K562 (cell line): ENCODE measurements at regions not wholly inside any gene's neighbourhood (a gene's known extent, or its start where the extent isn't known, plus 50 kb on each side); places are given as distances from the start of the nearest gene placed in this dataset.

Experiments used
- ATAC-seq: fragments of 200-7000 bp; cut with Tn5 transposase; 3 replicates; pipeline ENCODE4 v1.9.1; 2020; ENCODE audit warnings: moderate library complexity
- BruUV-seq: library from RNA; stranded (reverse); fragments of 400-500 nt; replicated peaks from 2 replicates; lab custom pipeline; 2021; lab: Mats Ljungman, UMichigan
- CTCF ChIA-PET: fragments of 300-600 bp; formaldehyde crosslinking; extraction: SDS; loops from one replicate; lab custom pipeline; 2021; ENCODE audit warnings: low intra/inter-chr PET ratio; lab: Yijun Ruan, JAX
- POLR2A ChIA-PET: fragments of 300-600, 350-650 bp; sonication (Branson Sonifier 250); formaldehyde crosslinking; extraction: SDS; loops from one replicate; lab custom pipeline; 2021; ENCODE audit warnings: antibody characterized with exemption, inconsistent platforms; lab: Yijun Ruan, JAX
- DNase-seq, 4 experiments: peaks; one replicate each; pipeline versions ENCODE4 v3.0.0 to v3.0.0-alpha.2; 2011 to 2018; ENCODE audit warnings: low spot score in 3 of 4, mixed read lengths in 3 of 4; ENCODE audit errors: extremely low read depth in 1 of 4
- FAIRE-seq: peaks from 2 replicates; lab custom pipeline; 2011; peaks lifted over from hg19 to GRCh38; lab: Jason Lieb, UNC
- H2AFZ ChIP-seq: 2 replicates; pipeline ENCODE4 v1.6.0; 2011; ENCODE audit warnings: low read depth, low read length, control low read depth, inconsistent platforms
- H3K27ac ChIP-seq: fragments of 200-600 bp; 3 replicates; pipeline ENCODE4 v1.8.0; 2011; ENCODE audit warnings: low read depth, mild to moderate bottlenecking, control low read depth, inconsistent platforms, low read length, moderate library complexity, mixed read lengths; ENCODE audit errors: extremely low read depth
- H3K27me3 ChIP-seq, 2 experiments: fragments of 300-600 bp in 1 of 2; 2 replicates in 1 of 2; 3 replicates in 1 of 2; pipeline versions ENCODE4 v1.6.0 to v1.8.0; 2011; ENCODE audit warnings: inconsistent platforms in 2 of 2, low read length in 2 of 2, mild to moderate bottlenecking in 1 of 2, mixed read lengths in 1 of 2, moderate library complexity in 1 of 2; ENCODE audit not compliant: control insufficient read depth in 2 of 2, insufficient read depth in 2 of 2
- H3K36me3 ChIP-seq: fragments of 300-600 bp; 3 replicates; pipeline ENCODE4 v1.8.0; 2011; ENCODE audit warnings: mild to moderate bottlenecking, low read length, inconsistent platforms; ENCODE audit not compliant: control insufficient read depth, insufficient read depth
- H3K4me1 ChIP-seq, 2 experiments: fragments of 200-600 bp in 1 of 2; replicated peaks in 1 of 2; 2 replicates in 1 of 2; 3 replicates in 1 of 2; pipeline versions ENCODE4 v1.5.1 to v1.8.0; 2011; ENCODE audit warnings: inconsistent platforms in 2 of 2, low read length in 2 of 2, mild to moderate bottlenecking in 1 of 2, mixed read lengths in 1 of 2, moderate library complexity in 1 of 2; ENCODE audit not compliant: control insufficient read depth in 2 of 2, insufficient read depth in 2 of 2
- H3K4me2 ChIP-seq: 2 replicates; pipeline ENCODE4 v1.6.1; 2011; ENCODE audit warnings: low read length, control low read depth, inconsistent platforms, mixed read lengths; ENCODE audit not compliant: insufficient read depth
- H3K4me3 ChIP-seq: fragments of 200-600 bp; sonication (generic), shearing (Covaris generic); 2 replicates; pipeline ENCODE4 v1.5.1; 2016; ENCODE audit warnings: control low read depth, inconsistent platforms
- H3K79me2 ChIP-seq: fragments of 200-600 bp; 3 replicates; pipeline ENCODE4 v1.8.0; 2011; ENCODE audit warnings: low read length, inconsistent platforms; ENCODE audit not compliant: control insufficient read depth, insufficient read depth
- H3K9ac ChIP-seq, 2 experiments: 2 replicates each; pipeline versions ENCODE4 v1.6.0 to v1.6.1; 2011; ENCODE audit warnings: low read depth in 2 of 2, low read length in 2 of 2, control low read depth in 1 of 2, inconsistent platforms in 1 of 2, mild to moderate bottlenecking in 1 of 2, mixed read lengths in 1 of 2; ENCODE audit not compliant: insufficient read depth in 1 of 2
- H3K9me1 ChIP-seq: one replicate; pipeline ENCODE4 v1.6.0; 2011; ENCODE audit warnings: inconsistent platforms, mild to moderate bottlenecking, low read length, moderate library complexity; ENCODE audit not compliant: control insufficient read depth, insufficient read depth
- H3K9me3 ChIP-seq: replicated peaks from 2 replicates; pipeline ENCODE4 v1.5.1; 2011; ENCODE audit warnings: low read depth, low read length, inconsistent platforms; ENCODE audit not compliant: control insufficient read depth, insufficient read depth
- H4K20me1 ChIP-seq: replicated peaks from 2 replicates; pipeline ENCODE4 v1.6.1; 2011; ENCODE audit warnings: low read length, inconsistent platforms, mixed read lengths; ENCODE audit not compliant: control insufficient read depth, insufficient read depth
- CBFA2T3 ChIP-seq: fragments of 450-650 bp; IDR thresholded peaks from 2 replicates; pipeline ENCODE4 v1.6.1; 2017
- CC2D1A ChIP-seq: fragments of 450-650 bp; IDR thresholded peaks from 2 replicates; pipeline ENCODE4 v1.6.1; 2017; ENCODE audit warnings: mild to moderate bottlenecking
- FOS ChIP-seq: IDR thresholded peaks from 3 replicates; pipeline ENCODE4 v1.6.1; 2011; ENCODE audit not compliant: insufficient read length; ENCODE audit errors: extremely low read depth
- FOXM1 ChIP-seq, 2 experiments: fragments of 450-650 bp in 1 of 2; sonication (generic) in 1 of 2; formaldehyde crosslinking in 1 of 2; IDR thresholded peaks; 2 replicates each; pipeline versions ENCODE4 v1.6.1 to v1.9.0; 2017 to 2022; ENCODE audit warnings: low read depth in 2 of 2, mild to moderate bottlenecking in 2 of 2, missing genetic modification reagents in 1 of 2, moderate library complexity in 1 of 2
- SIX5 ChIP-seq, 2 experiments: IDR thresholded peaks; 2 replicates each; pipeline ENCODE4 v1.6.1; 2011; ENCODE audit warnings: low read length in 2 of 2, borderline replicate concordance in 1 of 2, low read depth in 1 of 2, mild to moderate bottlenecking in 1 of 2, moderate library complexity in 1 of 2; ENCODE audit not compliant: insufficient read depth in 1 of 2
- TRIM24 ChIP-seq, 2 experiments: fragments of 450-650 bp; IDR thresholded peaks; 2 replicates each; pipeline ENCODE4 v1.6.1; 2016
- ZEB2 ChIP-seq: fragments of 450-650 bp; IDR thresholded peaks from 2 replicates; pipeline ENCODE4 v1.6.1; 2016
- ZHX1 ChIP-seq: fragments of 150-350 bp; conservative IDR thresholded peaks from 2 replicates; pipeline ENCODE4 v1.6.1; 2014; ENCODE audit warnings: low read length
- WGBS: fragments of 100-300 bp; shearing (Covaris generic); methylation state at CpG from one replicate; pipeline ENCODE4 v1.1.6; 2016; ENCODE audit warnings: low coverage, mixed read lengths; ENCODE audit not compliant: insufficient coverage; ENCODE audit errors: missing lambda C conversion rate; 5-methylcytosine and 5-hydroxymethylcytosine counted together
- in situ Hi-C: fragments of 300-500 bp; cut with MboI; formaldehyde crosslinking; loops from 4 replicates; pipeline ENCODE4 v1.15.0; 2018; ENCODE audit warnings: inconsistent platforms, mixed read lengths
- intact Hi-C: fragments of 100-400 bp; cut with micrococcal nuclease; formaldehyde crosslinking; loops from 2 replicates; pipeline ENCODE4 v1.14.2; 2022

GRCh38 chr15:77904901-77905300, 172.6 kb downstream of the TBC1D2B start:
- Histone ChIP-seq H2AFZ (no peak overlapping the region), H3K9ac (no peak overlapping the region), H3K27ac (no peak overlapping the region), H3K4me2 (no peak overlapping the region), H4K20me1 (peaks cover 6% of the 10 kb centered on the region; the same call in 1 of the 2 replicates), H3K9me1 (no peaks in the 10 kb centered on the region), H3K9me3 (no peaks in the 10 kb centered on the region), H3K27me3 (peaks cover 0 to 11% of the 10 kb centered on the region in 2 experiments; a peak in 3 of 5 replicates), H3K4me1 (peaks cover 0 to 25% of the 10 kb centered on the region in 2 experiments; a peak in 2 of 5 replicates), H3K36me3 (no peaks in the 10 kb centered on the region), H3K79me2 (no peaks in the 10 kb centered on the region), H3K4me3 (no peak overlapping the region)
- no peak for FAIRE-seq
- no TSS peak for BruUV-seq
- CTCF ChIA-PET: no interaction called here
- no peak for TF ChIP-seq FOS
- POLR2A ChIA-PET: no interaction called here
- DNase-seq: no peak
- intact Hi-C loops: no loop called here
- no peak for ATAC-seq
- WGBS: 12% methylated on average over 5 of the region's 5 CpGs
- in situ Hi-C loops: no loop called here

GRCh38 chr15:77904436-77904821, 173.1 kb downstream of the TBC1D2B start:
- Histone ChIP-seq H3K9me1 (no peaks in the 10 kb centered on the region), H3K4me3 (no peak overlapping the region), H3K36me3 (no peaks in the 10 kb centered on the region), H4K20me1 (peaks cover 6% of the 10 kb centered on the region; the same call in 1 of the 2 replicates)
- BruUV-seq: no TSS peak
- in situ Hi-C loops: no loop called here
- CTCF ChIA-PET: no interaction called here
- DNase-seq: no peak
- TF ChIP-seq ZHX1: no peak
- no peak for TF ChIP-seq CC2D1A
- TF ChIP-seq ZEB2: no peak
- no peak for TF ChIP-seq SIX5 (IDR thresholded peaks at IDR 0.05; ENCODE audit: borderline replicate concordance in 1 of 2, insufficient read depth in 1 of 2, low read depth in 1 of 2, low read length in 2 of 2)
- TF ChIP-seq FOXM1 (IDR thresholded peaks at IDR 0.05; ENCODE audit: low read depth): no peak
- no peak for TF ChIP-seq FOXM1 (CRISPR knock-in tag; IDR thresholded peaks at IDR 0.05; ENCODE audit: low read depth)
- no peak for TF ChIP-seq CBFA2T3
- TF ChIP-seq TRIM24 (IDR thresholded peaks at IDR 0.05): no peak
- TF ChIP-seq, all 486 proteins: peak for 0
- FAIRE-seq (no peak), ATAC-seq (no peak)
- Histone ChIP-seq H2AFZ (no peak overlapping the region), H3K27ac (no peak overlapping the region), H3K9me3 (no peaks in the 10 kb centered on the region), H3K4me1 (peaks cover 0 to 23% of the 10 kb centered on the region in 2 experiments; a peak in 2 of 5 replicates), H3K9ac (no peak overlapping the region), H3K4me2 (no peak overlapping the region), H3K27me3 (peaks cover 0 to 11% of the 10 kb centered on the region in 2 experiments; a peak in 3 of 5 replicates), H3K79me2 (no peaks in the 10 kb centered on the region)
- intact Hi-C loops: no loop called here
- POLR2A ChIA-PET: no interaction called here
- 4% methylated on average over 3 of the region's 5 CpGs for WGBS
